CD4-positive, alpha-beta T cell (primary cell): ENCODE measurements at regions not wholly inside any gene's neighbourhood (a gene's known extent, or its start where the extent isn't known, plus 50 kb on each side); places are given as distances from the start of the nearest gene placed in this dataset.

ENCODE experiments used
- ATAC-seq: fragments of 200-7000 bp; cut with Tn5 transposase; one replicate; pipeline ENCODE4 v1.10.0; 2022; ENCODE audit warnings: mild to moderate bottlenecking; ENCODE audit not compliant: poor library complexity
- CTCF ChIA-PET: fragments of 350-600 bp; sonication (Branson Sonifier 250); formaldehyde crosslinking; loops from one replicate; lab custom pipeline; 2021; ENCODE audit warnings: antibody characterized with exemption, inconsistent platforms; lab: Charles Lee
- POLR2A ChIA-PET: fragments of 350-600 bp; sonication (Branson Sonifier 250); formaldehyde crosslinking; loops from one replicate; lab custom pipeline; 2021; ENCODE audit warnings: antibody characterized with exemption, inconsistent platforms; lab: Charles Lee
- DNase-seq, 14 experiments: peaks; one replicate each; pipeline ENCODE4 v3.0.0-alpha.2; 2013 to 2020; ENCODE audit warnings: mixed read lengths in 2 of 14
- H3K27ac ChIP-seq, 2 donors: one replicate each; pipeline versions ENCODE4 v1.5.1 to v1.7.0; 2013; ENCODE audit warnings: low read length in 2 of 2, low read depth in 1 of 2, mild to moderate bottlenecking in 1 of 2
- H3K27me3 ChIP-seq, 2 experiments: 1 replicate in 1 of 2; 2 replicates in 1 of 2; pipeline versions ENCODE4 v1.6.1 to v1.7.0; 2013; ENCODE audit warnings: low read length in 2 of 2, control low read depth in 1 of 2, mild to moderate bottlenecking in 1 of 2, moderate library complexity in 1 of 2; ENCODE audit not compliant: insufficient read depth in 2 of 2, control insufficient read depth in 1 of 2
- H3K36me3 ChIP-seq: one replicate; pipeline ENCODE4 v1.6.1; 2013; ENCODE audit warnings: low read length, control low read depth; ENCODE audit not compliant: insufficient read depth
- H3K4me1 ChIP-seq: one replicate; pipeline ENCODE4 v1.6.1; 2013; ENCODE audit warnings: low read length, control low read depth; ENCODE audit not compliant: insufficient read depth
- H3K4me3 ChIP-seq: one replicate; pipeline ENCODE4 v1.5.1; 2013; ENCODE audit warnings: mild to moderate bottlenecking, low read length, moderate library complexity
- H3K9me3 ChIP-seq, 2 experiments: 1 replicate in 1 of 2; 2 replicates in 1 of 2; pipeline versions ENCODE4 v1.6.1 to v1.7.0; 2013; ENCODE audit warnings: low read length in 2 of 2, mild to moderate bottlenecking in 2 of 2, control low read depth in 1 of 2, moderate library complexity in 1 of 2; ENCODE audit not compliant: control insufficient read depth in 1 of 2, insufficient read depth in 1 of 2
- H3K27ac Mint-ChIP-seq: one replicate; pipeline ENCODE4 v1.8.0; 2020; ENCODE audit warnings: mixed read lengths
- H3K27me3 Mint-ChIP-seq: one replicate; pipeline ENCODE4 v1.8.0; 2021; ENCODE audit warnings: mixed read lengths
- H3K36me3 Mint-ChIP-seq: one replicate; pipeline ENCODE4 v1.8.0; 2021; ENCODE audit warnings: low read depth, mixed read lengths
- H3K4me1 Mint-ChIP-seq: one replicate; pipeline ENCODE4 v1.8.0; 2021; ENCODE audit warnings: low read depth, mixed read lengths
- H3K4me3 Mint-ChIP-seq: one replicate; pipeline ENCODE4 v1.8.0; 2020; ENCODE audit warnings: mild to moderate bottlenecking, mixed read lengths
- H3K9me3 Mint-ChIP-seq: one replicate; pipeline ENCODE4 v1.8.0; 2020; ENCODE audit warnings: mixed read lengths
- CTCF ChIP-seq: fragments of 200-600 bp; IDR thresholded peaks from one replicate; pipeline ENCODE4 v1.8.0; 2022; ENCODE audit warnings: antibody characterized with exemption, mild to moderate bottlenecking
- intact Hi-C, 2 experiments: fragments of 100-400 bp; cut with DNase I in 1 of 2; cut with micrococcal nuclease in 1 of 2; formaldehyde crosslinking; loops; one replicate each; pipeline versions ENCODE4 v1.15.1 to v1.9.0; 2023 to 2025; cut with DNase I, micrococcal nuclease

- H3K27ac Mint-ChIP-seq = no peak overlapping the region
- intact Hi-C loops = no loop called here
- Histone ChIP-seq H3K4me3 (no peak overlapping the region), H3K36me3 (no peaks in the 10 kb centered on the region), H3K4me1 (no peaks in the 10 kb centered on the region), H3K27me3 (no peaks in the 10 kb centered on the region), H3K9me3 (no peaks in the 10 kb centered on the region), H3K27ac (no peak overlapping the region)
- ATAC-seq (no peak), DNase-seq (no peak)
- H3K27me3 Mint-ChIP-seq = peaks cover 11% of the 10 kb centered on the region
- ChIA-PET POLR2A (no interaction called here), CTCF (no interaction called here)
- no peak overlapping the region for H3K4me3 Mint-ChIP-seq
- TF ChIP-seq CTCF = no peak
- H3K36me3 Mint-ChIP-seq = no peaks in the 10 kb centered on the region
- no peaks in the 10 kb centered on the region for H3K9me3 Mint-ChIP-seq
- H3K4me1 Mint-ChIP-seq = no peaks in the 10 kb centered on the region
Observed at GRCh38 chr6:6405997-6406714, 85.7 kb upstream of the F13A1 start.

GRCh38 chr6:6406715-6407070, 86.2 kb upstream of the F13A1 start:
- Mint-ChIP-seq H3K4me3 (no peak overlapping the region), H3K27me3 (peaks cover 11% of the 10 kb centered on the region), H3K36me3 (no peaks in the 10 kb centered on the region), H3K27ac (no peak overlapping the region), H3K4me1 (no peaks in the 10 kb centered on the region), H3K9me3 (no peaks in the 10 kb centered on the region)
- Histone ChIP-seq H3K4me3 (no peak overlapping the region), H3K9me3 (no peaks in the 10 kb centered on the region), H3K36me3 (no peaks in the 10 kb centered on the region), H3K27me3 (no peaks in the 10 kb centered on the region), H3K27ac (no peak overlapping the region), H3K4me1 (no peaks in the 10 kb centered on the region)
- ATAC-seq (no peak), DNase-seq (no peak)
- intact Hi-C loops = no loop called here
- CTCF ChIA-PET = interaction anchor here (1.3 kb wide), 1 partner anchor 8 kb away, joined by 4 read pairs; no protein-coding TSS in a partner anchor
- POLR2A ChIA-PET = no interaction called here
- no peak for TF ChIP-seq CTCF

GRCh38 chr6:6407071-6407741, 86.7 kb upstream of the F13A1 start:
- no peak for ATAC-seq
- H3K27me3 Mint-ChIP-seq = peaks cover 11% of the 10 kb centered on the region
- no peaks in the 10 kb centered on the region for H3K27me3 ChIP-seq
- no peak overlapping the region for H3K4me3 Mint-ChIP-seq
- no peaks in the 10 kb centered on the region for H3K9me3 Mint-ChIP-seq
- CTCF ChIA-PET = interaction anchor here (1.3 kb wide), 1 partner anchor 9 kb away, joined by 4 read pairs; no protein-coding TSS in a partner anchor
- POLR2A ChIA-PET = no interaction called here
- H3K9me3 ChIP-seq = no peaks in the 10 kb centered on the region
- no peak overlapping the region for H3K27ac ChIP-seq
- H3K27ac Mint-ChIP-seq = no peak overlapping the region
- H3K4me1 ChIP-seq = no peaks in the 10 kb centered on the region
- DNase-seq = peak in 1 of 14 experiments; percentile 2
- H3K4me3 ChIP-seq = no peak overlapping the region
- no peaks in the 10 kb centered on the region for H3K4me1 Mint-ChIP-seq
- intact Hi-C loops = no loop called here
- H3K36me3 ChIP-seq = no peaks in the 10 kb centered on the region
- TF ChIP-seq CTCF = no peak
- H3K36me3 Mint-ChIP-seq = no peaks in the 10 kb centered on the region
